ENCODE measurements at regions not wholly inside any gene's neighbourhood (a gene's known extent, or its start where the extent isn't known, plus 50 kb on each side); places are given as distances from the start of the nearest gene placed in this dataset.

GRCh38 chr6:119791736-119792135 is 442.2 kb upstream of the MAN1A1 start:
- H3K9me3 Mint-ChIP-seq = peaks cover 53% of the 10 kb centered on the region
- no peaks in the 10 kb centered on the region for H3K27me3 Mint-ChIP-seq (ENCODE audit: insufficient read depth)
- no peak for TF ChIP-seq CTCF (IDR thresholded peaks at IDR 0.05)
- no peaks in the 10 kb centered on the region for H3K36me3 Mint-ChIP-seq (ENCODE audit: low read depth)
- DNase-seq = no peak
- H3K27ac Mint-ChIP-seq = no peak overlapping the region
- H3K4me3 Mint-ChIP-seq = no peak overlapping the region
- H3K4me1 Mint-ChIP-seq (ENCODE audit: low read depth) = no peaks in the 10 kb centered on the region

DNA sequence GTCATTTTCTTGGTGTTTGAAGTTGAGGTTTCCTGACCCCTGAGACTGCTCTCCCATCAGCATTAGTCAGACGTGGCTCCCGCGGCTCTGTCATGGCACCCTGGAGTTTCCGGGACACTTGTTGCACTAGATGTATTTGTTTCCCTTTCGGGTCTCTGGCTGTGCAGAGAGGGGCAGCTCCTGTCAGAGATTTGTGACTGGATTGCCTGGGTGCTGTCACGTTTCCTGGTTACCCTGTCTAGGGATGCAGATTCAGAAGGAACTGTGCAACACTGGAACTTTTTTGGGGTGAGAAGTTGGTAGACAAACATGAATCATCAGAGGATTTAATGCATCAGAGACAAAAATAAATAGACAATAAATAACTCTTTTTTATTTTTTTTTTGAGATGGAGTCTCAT is 431.8 kb upstream of the MAN1A1 start:
- Mint-ChIP-seq H3K36me3 (ENCODE audit: low read depth) (no peaks in the 10 kb centered on the region), H3K4me1 (ENCODE audit: low read depth) (no peaks in the 10 kb centered on the region), H3K9me3 (peaks cover 19% of the 10 kb centered on the region), H3K27ac (no peak overlapping the region), H3K27me3 (ENCODE audit: insufficient read depth) (no peaks in the 10 kb centered on the region), H3K4me3 (no peak overlapping the region)
- TF ChIP-seq CTCF (IDR thresholded peaks at IDR 0.05) = no peak
- no peak for DNase-seq

DNA sequence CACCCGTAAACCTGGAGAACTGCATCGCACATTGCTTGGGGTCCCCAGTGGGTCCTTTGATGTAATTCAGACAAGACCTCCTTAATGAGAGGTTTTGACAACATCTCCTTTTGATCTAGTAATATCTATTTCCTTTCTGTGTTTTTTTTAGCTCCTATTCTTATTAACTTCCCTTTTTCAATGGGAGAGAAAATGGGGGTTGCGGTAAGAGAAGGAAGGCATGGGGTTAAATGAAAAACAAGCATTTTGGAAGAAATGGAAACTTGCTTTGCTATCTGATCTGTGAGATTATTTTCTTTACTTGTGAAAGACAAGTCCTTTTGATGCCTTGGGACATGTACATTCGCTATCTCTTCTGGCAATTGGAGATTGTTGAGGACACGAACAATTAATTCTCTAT is 418.6 kb upstream of the MAN1A1 start:
- Mint-ChIP-seq H3K36me3 (ENCODE audit: low read depth) (no peaks in the 10 kb centered on the region), H3K27ac (no peak overlapping the region), H3K27me3 (ENCODE audit: insufficient read depth) (no peaks in the 10 kb centered on the region), H3K9me3 (peaks cover 47% of the 10 kb centered on the region), H3K4me3 (no peak overlapping the region), H3K4me1 (ENCODE audit: low read depth) (no peaks in the 10 kb centered on the region)
- no peak for DNase-seq
- TF ChIP-seq CTCF (IDR thresholded peaks at IDR 0.05) = no peak

DNA sequence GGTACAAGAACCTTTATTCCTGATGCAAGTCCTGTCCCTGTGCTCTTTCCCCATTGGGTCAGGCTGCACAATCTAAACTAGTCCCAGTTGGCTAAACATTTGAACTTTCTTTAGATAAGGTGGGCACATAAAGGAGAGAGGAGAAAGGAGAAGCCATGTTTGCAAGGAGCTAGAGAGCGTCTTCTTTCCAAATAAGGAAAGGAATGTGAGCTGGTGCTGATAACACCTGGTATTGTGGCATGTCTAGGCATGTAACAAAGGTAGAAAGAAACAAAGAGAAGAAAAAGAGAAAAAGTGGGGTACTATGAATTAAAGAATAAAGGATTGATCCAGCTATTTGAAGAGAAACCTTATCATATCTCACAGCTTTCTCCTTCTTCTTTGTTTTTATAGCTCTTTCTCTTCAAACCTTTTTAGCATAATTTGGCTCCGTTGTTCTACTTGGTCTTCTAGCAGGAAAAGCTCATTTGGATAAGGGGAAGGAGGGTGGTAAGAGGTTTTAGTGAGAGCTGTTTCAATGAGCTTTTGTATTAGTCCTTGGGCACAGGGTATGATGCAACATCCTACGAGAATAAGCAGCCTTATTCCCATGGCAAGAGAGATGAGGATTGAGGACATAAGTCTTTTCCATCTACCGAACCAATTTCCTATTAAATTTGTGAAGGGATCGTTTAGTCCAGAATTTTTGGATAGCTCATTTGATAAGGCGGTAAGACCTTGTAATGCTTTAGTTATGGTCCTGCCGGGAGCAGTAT is 415.5 kb upstream of the MAN1A1 start:
- TF ChIP-seq CTCF (IDR thresholded peaks at IDR 0.05) = no peak
- H3K4me1 Mint-ChIP-seq (ENCODE audit: low read depth) = no peaks in the 10 kb centered on the region
- DNase-seq = no peak
- no peaks in the 10 kb centered on the region for H3K27me3 Mint-ChIP-seq (ENCODE audit: insufficient read depth)
- peaks cover 38% of the 10 kb centered on the region for H3K9me3 Mint-ChIP-seq
- no peaks in the 10 kb centered on the region for H3K36me3 Mint-ChIP-seq (ENCODE audit: low read depth)
- H3K4me3 Mint-ChIP-seq = no peak overlapping the region
- no peak overlapping the region for H3K27ac Mint-ChIP-seq

DNA sequence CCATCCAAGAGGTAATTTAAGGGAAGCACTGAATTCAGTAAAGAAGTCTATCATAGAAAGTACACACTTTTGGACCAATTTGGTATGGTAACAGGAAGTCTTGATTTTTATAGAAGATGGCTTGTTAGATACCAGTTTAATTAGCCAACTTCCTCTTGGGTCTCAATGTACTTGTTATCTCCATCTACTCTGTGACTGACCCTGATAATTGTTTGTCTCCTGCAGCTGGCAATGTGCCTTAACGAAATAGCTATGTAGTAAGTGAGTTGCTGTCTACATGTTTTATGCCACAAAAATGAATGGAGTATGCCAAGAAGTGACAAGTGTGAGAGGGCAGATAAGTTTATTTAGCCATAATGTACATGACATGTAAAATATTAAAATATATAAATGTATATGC is 410.5 kb upstream of the MAN1A1 start:
- Mint-ChIP-seq H3K4me3 (no peak overlapping the region), H3K9me3 (peaks cover 38% of the 10 kb centered on the region), H3K27ac (no peak overlapping the region), H3K4me1 (ENCODE audit: low read depth) (no peaks in the 10 kb centered on the region), H3K27me3 (ENCODE audit: insufficient read depth) (no peaks in the 10 kb centered on the region), H3K36me3 (ENCODE audit: low read depth) (no peaks in the 10 kb centered on the region)
- no peak for DNase-seq
- TF ChIP-seq CTCF (IDR thresholded peaks at IDR 0.05) = no peak

All from HFFc6 (cell line).